ENCODE measurements at regions not wholly inside any gene's neighbourhood (a gene's known extent, or its start where the extent isn't known, plus 50 kb on each side); places are given as distances from the start of the nearest gene placed in this dataset.

DNA sequence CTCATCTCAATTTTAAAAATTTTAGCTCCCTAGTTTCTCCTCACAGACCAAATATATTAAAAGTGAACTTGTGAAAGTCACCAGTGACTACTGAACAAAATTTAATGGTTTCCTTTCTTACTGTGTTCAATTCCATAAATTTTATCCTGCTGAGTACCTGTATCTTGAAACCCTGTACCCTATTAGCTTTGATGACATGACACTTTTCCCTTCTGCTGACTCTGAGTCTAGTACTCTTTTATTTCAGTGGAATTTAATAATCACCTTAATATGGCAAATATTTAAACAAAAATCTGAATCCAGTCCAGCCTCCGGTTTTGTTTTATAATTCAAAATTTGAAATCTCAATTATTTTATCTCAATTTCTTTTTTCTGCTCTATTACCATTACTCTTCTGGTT is 203.1 kb upstream of the NUDT6 start:
- no peaks in the 10 kb centered on the region for H3F3A ChIP-seq (ENCODE audit: insufficient read depth, low read length, poor library complexity, severe bottlenecking)
- no peaks in the 10 kb centered on the region for H3K9me2 ChIP-seq (ENCODE audit: insufficient read depth, low read length)
- H3K36me3 ChIP-seq (ENCODE audit: insufficient read depth, low read length): no peaks in the 10 kb centered on the region
- no peaks in the 10 kb centered on the region for H3K9me3 ChIP-seq (ENCODE audit: low read length)
- no peak overlapping the region for H3K4me2 ChIP-seq (ENCODE audit: low read length)
- no peak for TF ChIP-seq SMC3 (conservative IDR thresholded peaks at IDR 0.05; ENCODE audit: poor library complexity)
- TF ChIP-seq MXI1 (conservative IDR thresholded peaks at IDR 0.05; ENCODE audit: poor library complexity, severe bottlenecking): no peak
- TF ChIP-seq EP300 (conservative IDR thresholded peaks at IDR 0.05; ENCODE audit: poor library complexity, severe bottlenecking): no peak
- no peak for TF ChIP-seq RAD21 (conservative IDR thresholded peaks at IDR 0.05)
- TF ChIP-seq, protein P1, sequence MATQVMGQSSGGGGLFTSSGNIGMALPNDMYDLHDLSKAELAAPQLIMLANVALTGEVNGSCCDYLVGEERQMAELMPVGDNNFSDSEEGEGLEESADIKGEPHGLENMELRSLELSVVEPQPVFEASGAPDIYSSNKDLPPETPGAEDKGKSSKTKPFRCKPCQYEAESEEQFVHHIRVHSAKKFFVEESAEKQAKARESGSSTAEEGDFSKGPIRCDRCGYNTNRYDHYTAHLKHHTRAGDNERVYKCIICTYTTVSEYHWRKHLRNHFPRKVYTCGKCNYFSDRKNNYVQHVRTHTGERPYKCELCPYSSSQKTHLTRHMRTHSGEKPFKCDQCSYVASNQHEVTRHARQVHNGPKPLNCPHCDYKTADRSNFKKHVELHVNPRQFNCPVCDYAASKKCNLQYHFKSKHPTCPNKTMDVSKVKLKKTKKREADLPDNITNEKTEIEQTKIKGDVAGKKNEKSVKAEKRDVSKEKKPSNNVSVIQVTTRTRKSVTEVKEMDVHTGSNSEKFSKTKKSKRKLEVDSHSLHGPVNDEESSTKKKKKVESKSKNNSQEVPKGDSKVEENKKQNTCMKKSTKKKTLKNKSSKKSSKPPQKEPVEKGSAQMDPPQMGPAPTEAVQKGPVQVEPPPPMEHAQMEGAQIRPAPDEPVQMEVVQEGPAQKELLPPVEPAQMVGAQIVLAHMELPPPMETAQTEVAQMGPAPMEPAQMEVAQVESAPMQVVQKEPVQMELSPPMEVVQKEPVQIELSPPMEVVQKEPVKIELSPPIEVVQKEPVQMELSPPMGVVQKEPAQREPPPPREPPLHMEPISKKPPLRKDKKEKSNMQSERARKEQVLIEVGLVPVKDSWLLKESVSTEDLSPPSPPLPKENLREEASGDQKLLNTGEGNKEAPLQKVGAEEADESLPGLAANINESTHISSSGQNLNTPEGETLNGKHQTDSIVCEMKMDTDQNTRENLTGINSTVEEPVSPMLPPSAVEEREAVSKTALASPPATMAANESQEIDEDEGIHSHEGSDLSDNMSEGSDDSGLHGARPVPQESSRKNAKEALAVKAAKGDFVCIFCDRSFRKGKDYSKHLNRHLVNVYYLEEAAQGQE (IDR thresholded peaks at IDR 0.05; ENCODE audit: borderline replicate concordance): no peak
- no peak for TF ChIP-seq TAF1 (IDR thresholded peaks at IDR 0.05; ENCODE audit: low read depth)
- no peak for TF ChIP-seq EZH2 (IDR thresholded peaks at IDR 0.05; ENCODE audit: borderline replicate concordance, insufficient read depth, low read length, poor library complexity, severe bottlenecking)
- TF ChIP-seq, protein P2, sequence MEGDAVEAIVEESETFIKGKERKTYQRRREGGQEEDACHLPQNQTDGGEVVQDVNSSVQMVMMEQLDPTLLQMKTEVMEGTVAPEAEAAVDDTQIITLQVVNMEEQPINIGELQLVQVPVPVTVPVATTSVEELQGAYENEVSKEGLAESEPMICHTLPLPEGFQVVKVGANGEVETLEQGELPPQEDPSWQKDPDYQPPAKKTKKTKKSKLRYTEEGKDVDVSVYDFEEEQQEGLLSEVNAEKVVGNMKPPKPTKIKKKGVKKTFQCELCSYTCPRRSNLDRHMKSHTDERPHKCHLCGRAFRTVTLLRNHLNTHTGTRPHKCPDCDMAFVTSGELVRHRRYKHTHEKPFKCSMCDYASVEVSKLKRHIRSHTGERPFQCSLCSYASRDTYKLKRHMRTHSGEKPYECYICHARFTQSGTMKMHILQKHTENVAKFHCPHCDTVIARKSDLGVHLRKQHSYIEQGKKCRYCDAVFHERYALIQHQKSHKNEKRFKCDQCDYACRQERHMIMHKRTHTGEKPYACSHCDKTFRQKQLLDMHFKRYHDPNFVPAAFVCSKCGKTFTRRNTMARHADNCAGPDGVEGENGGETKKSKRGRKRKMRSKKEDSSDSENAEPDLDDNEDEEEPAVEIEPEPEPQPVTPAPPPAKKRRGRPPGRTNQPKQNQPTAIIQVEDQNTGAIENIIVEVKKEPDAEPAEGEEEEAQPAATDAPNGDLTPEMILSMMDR (IDR thresholded peaks at IDR 0.05; ENCODE audit: poor library complexity, severe bottlenecking): no peak
- TF ChIP-seq POLR2AphosphoS5 (IDR thresholded peaks at IDR 0.05): no peak
- no peak overlapping the region for H3K27ac ChIP-seq (ENCODE audit: low read length)
- H3K4me3 ChIP-seq (ENCODE audit: low read length): no peak overlapping the region
- H3K79me2 ChIP-seq (replicated peaks; ENCODE audit: insufficient read depth, low read length): no peaks in the 10 kb centered on the region
- H2AFZ ChIP-seq (ENCODE audit: low read depth, low read length): no peak overlapping the region
- H4K20me1 ChIP-seq (ENCODE audit: insufficient read depth): no peaks in the 10 kb centered on the region
- H3K27me3 ChIP-seq (ENCODE audit: insufficient read depth, low read depth, low read length): no peaks in the 10 kb centered on the region
- no peak overlapping the region for H3K9ac ChIP-seq (ENCODE audit: low read length)

DNA sequence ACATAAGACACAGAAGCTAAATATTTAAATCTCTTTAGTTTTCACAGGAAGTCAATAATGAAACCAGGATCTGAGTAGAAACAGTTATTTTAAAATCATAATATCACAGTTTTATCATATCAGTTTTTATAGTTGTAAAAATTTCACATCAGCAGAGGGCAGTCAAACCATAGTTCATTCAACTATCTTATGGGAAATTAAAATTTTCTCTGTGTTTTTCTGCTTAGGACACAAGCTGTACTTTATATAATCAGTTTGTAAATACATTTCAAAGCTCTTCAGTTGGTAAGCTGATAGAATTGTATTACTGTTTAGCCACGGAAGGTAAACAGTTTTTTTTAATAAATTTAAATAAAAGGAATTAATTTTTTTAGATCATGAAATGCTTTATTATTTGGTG is 204.8 kb upstream of the NUDT6 start:
- Histone ChIP-seq H3K9me3 (ENCODE audit: low read length) (no peaks in the 10 kb centered on the region), H3K27ac (ENCODE audit: low read length) (no peak overlapping the region), H3K4me3 (ENCODE audit: low read length) (no peak overlapping the region), H3K4me2 (ENCODE audit: low read length) (no peak overlapping the region), H3K9ac (ENCODE audit: low read length) (no peak overlapping the region), H3K27me3 (ENCODE audit: insufficient read depth, low read depth, low read length) (no peaks in the 10 kb centered on the region), H2AFZ (ENCODE audit: low read depth, low read length) (no peak overlapping the region), H3K9me2 (ENCODE audit: insufficient read depth, low read length) (no peaks in the 10 kb centered on the region), H4K20me1 (ENCODE audit: insufficient read depth) (no peaks in the 10 kb centered on the region), H3F3A (ENCODE audit: insufficient read depth, low read length, poor library complexity, severe bottlenecking) (no peaks in the 10 kb centered on the region), H3K79me2 (replicated peaks; ENCODE audit: insufficient read depth, low read length) (no peaks in the 10 kb centered on the region), H3K36me3 (ENCODE audit: insufficient read depth, low read length) (no peaks in the 10 kb centered on the region)
- TF ChIP-seq, protein P2 (IDR thresholded peaks at IDR 0.05; ENCODE audit: poor library complexity, severe bottlenecking): peak; percentile 64
- TF ChIP-seq SMC3 (conservative IDR thresholded peaks at IDR 0.05; ENCODE audit: poor library complexity) (peak; percentile 78), RAD21 (conservative IDR thresholded peaks at IDR 0.05) (peak; percentile 71), MXI1 (conservative IDR thresholded peaks at IDR 0.05; ENCODE audit: poor library complexity, severe bottlenecking) (no peak)
